ENCODE measurements at regions not wholly inside any gene's neighbourhood (a gene's known extent, or its start where the extent isn't known, plus 50 kb on each side); places are given as distances from the start of the nearest gene placed in this dataset.

DNA sequence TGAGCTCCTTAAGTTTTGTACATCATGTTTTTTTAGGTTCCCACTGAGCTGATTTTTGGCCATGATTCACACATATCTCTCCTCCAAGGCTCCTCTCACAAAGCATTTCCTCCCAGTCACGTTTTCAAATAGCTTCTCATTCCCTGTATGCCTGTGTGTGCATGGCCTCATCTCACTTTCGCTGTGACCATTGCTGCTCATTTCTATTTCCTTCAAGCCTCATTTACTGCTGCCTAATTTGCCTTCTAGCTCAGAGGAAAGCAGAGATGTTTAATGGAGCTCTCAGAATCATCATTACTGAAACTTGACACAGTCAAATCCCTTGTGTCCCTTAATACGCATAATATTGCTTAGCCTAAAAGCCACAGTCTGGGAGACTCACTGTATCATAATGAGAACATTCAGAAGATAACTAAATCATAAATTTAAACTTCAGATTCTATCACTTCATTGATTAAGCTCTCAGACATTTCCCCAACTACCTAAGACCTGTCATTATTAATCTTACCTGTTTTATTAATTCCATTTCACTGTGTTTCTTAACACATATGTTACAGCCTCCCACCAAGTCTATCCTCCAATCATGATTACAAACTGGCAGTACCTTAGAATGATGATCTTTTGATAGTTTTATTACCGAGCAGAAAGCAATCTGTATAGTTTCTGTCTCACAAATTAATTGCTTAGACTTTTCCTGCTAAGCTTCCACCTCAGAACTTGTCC, 278.3 kb upstream of the PTGER4 start:
- in situ Hi-C loops (cut with HindIII; ENCODE audit: low sequenced_read_pairs): no loop called here
- DNase-seq (ENCODE audit: low read depth, low spot score): peak; percentile 48

DNA sequence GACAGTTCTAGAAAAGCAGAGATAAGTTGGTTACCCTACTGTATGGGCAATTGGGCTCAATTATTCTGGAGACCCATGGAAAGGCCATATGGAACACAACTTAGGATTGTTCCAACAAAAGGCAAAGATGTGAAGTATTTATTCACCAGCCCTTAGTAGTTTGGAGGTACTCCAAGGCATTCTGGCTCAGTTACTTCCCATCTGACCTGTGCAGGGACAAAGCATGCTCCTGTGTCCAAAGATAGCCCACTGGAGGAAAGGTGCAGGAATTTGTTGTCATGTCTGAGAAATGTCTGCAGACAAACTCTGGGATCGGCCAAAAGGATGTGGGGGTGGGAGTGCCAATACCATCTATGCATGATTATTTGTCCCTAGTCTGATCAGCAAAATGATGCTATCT, 279.5 kb upstream of the PTGER4 start:
- TF ChIP-seq, protein P1, sequence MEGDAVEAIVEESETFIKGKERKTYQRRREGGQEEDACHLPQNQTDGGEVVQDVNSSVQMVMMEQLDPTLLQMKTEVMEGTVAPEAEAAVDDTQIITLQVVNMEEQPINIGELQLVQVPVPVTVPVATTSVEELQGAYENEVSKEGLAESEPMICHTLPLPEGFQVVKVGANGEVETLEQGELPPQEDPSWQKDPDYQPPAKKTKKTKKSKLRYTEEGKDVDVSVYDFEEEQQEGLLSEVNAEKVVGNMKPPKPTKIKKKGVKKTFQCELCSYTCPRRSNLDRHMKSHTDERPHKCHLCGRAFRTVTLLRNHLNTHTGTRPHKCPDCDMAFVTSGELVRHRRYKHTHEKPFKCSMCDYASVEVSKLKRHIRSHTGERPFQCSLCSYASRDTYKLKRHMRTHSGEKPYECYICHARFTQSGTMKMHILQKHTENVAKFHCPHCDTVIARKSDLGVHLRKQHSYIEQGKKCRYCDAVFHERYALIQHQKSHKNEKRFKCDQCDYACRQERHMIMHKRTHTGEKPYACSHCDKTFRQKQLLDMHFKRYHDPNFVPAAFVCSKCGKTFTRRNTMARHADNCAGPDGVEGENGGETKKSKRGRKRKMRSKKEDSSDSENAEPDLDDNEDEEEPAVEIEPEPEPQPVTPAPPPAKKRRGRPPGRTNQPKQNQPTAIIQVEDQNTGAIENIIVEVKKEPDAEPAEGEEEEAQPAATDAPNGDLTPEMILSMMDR (IDR thresholded peaks at IDR 0.05; ENCODE audit: low read depth, low read length): no peak
- in situ Hi-C loops (cut with HindIII; ENCODE audit: low sequenced_read_pairs): no loop called here
- no peak overlapping the region for H3K4me3 ChIP-seq (ENCODE audit: low read depth, low read length)
- DNase-seq (ENCODE audit: low read depth, low spot score): no peak

More for the DNA sequence above, 278.3 kb upstream of the PTGER4 start:
- H3K4me3 ChIP-seq (ENCODE audit: low read depth, low read length): no peak overlapping the region
- TF ChIP-seq, protein P1 (IDR thresholded peaks at IDR 0.05; ENCODE audit: low read depth, low read length): no peak

DNA sequence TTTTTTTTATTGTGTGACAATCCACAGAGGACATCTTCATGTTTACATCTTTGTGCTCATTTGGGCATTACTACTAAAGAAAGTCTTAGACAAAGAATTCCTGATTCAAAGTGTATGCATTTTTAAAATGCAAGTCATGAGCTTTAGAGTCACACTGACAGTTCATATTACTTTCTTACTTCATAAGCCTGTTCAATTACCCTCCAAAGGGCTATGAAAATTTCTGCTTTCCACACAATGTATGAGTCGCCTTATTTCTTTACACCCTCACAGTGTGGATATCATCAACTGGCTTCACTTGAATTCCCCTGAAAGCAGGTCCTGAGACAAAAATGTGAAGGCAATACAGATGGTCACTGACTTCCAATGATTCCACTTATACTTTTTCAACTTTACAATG, 280.4 kb upstream of the PTGER4 start:
- no peak overlapping the region for H3K4me3 ChIP-seq (ENCODE audit: low read depth, low read length)
- TF ChIP-seq, protein P1 (IDR thresholded peaks at IDR 0.05; ENCODE audit: low read depth, low read length): no peak
- peak; percentile 49 for DNase-seq (ENCODE audit: low read depth, low spot score)
- in situ Hi-C loops (cut with HindIII; ENCODE audit: low sequenced_read_pairs): no loop called here

DNA sequence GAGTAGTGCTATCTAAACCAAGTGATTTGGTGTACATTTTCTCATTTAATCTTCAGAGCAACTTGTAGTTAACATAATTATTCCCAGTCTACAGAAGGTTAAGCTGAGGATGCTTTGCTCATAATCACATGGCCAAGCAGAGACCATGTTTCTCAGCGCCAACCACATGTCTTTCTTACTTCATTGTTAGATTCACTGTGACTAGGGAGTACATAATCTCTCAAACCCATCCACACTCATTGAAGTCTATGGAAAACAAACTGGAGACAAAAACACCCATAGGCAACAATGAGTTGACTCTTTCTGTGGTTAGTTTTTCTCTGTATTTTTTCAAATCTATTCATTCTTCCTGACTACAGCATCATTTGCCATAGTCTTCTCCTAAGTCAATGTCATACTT, 281.7 kb upstream of the PTGER4 start:
- TF ChIP-seq, protein P1 (IDR thresholded peaks at IDR 0.05; ENCODE audit: low read depth, low read length): no peak
- in situ Hi-C loops (cut with HindIII; ENCODE audit: low sequenced_read_pairs): no loop called here
- no peak for DNase-seq (ENCODE audit: low read depth, low spot score)
- no peak overlapping the region for H3K4me3 ChIP-seq (ENCODE audit: low read depth, low read length)

DNA sequence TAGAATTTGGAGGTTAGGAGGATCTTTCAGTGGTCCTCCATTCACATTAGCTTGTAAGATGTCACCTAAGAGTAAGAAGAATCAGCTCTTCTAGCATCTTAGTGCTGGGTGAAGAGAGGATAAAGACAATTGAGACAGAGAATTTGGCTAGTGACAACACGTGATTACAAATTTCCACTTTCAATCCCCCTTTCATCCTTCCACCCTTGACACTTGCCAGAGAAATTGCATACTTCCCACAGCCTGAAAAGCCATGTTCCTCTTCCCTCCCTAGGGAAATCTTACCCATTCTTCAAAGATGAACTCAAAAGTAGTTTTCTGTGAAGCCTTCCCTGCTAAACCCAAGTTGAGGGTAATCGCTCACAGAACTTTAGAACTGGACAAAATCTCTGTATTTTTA, 282.6 kb upstream of the PTGER4 start:
- no peak for DNase-seq (ENCODE audit: low read depth, low spot score)
- H3K4me3 ChIP-seq (ENCODE audit: low read depth, low read length): no peak overlapping the region
- TF ChIP-seq, protein P1 (IDR thresholded peaks at IDR 0.05; ENCODE audit: low read depth, low read length): no peak
- in situ Hi-C loops (cut with HindIII; ENCODE audit: low sequenced_read_pairs): no loop called here

DNA sequence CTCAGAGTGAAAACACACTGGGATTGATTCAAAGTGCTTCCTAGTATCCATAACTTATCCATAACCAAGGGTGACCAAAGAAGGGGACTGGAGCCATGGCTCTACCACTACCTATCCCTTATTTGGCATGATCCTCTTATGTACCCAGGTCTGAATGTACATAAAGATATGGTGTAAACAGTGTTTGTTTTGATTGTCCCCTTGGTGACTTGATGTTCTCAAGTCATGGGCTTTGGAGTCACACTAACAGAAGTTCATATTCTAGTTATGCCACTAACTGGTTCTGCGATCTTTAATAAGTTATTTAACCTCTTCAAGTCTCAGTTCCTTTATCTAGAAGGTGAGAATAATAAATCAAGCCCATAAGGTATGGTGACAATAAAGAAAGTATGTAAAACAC, 283.4 kb upstream of the PTGER4 start:
- TF ChIP-seq, protein P1 (IDR thresholded peaks at IDR 0.05; ENCODE audit: low read depth, low read length): no peak
- in situ Hi-C loops (cut with HindIII; ENCODE audit: low sequenced_read_pairs): no loop called here
- no peak for DNase-seq (ENCODE audit: low read depth, low spot score)
- no peak overlapping the region for H3K4me3 ChIP-seq (ENCODE audit: low read depth, low read length)
